ENCODE measurements at regions not wholly inside any gene's neighbourhood (a gene's known extent, or its start where the extent isn't known, plus 50 kb on each side); places are given as distances from the start of the nearest gene placed in this dataset.

GRCh38 chr2:116987447-116987846, 827.0 kb upstream of the DDX18 start:
- TF ChIP-seq CTCF (IDR thresholded peaks at IDR 0.05) (no peak), POLR2A (IDR thresholded peaks at IDR 0.05) (no peak)
